ENCODE measurements at regions not wholly inside any gene's neighbourhood (a gene's known extent, or its start where the extent isn't known, plus 50 kb on each side); places are given as distances from the start of the nearest gene placed in this dataset.

GRCh38 chr18:51621864-51622160 is 424.3 kb upstream of the MEX3C start:
- intact Hi-C loops (cut with DNase I): no loop called here
- Histone ChIP-seq H3K27me3 (peaks cover 0 to 15% of the 10 kb centered on the region in 2 donors), H3K4me1 (no peaks in the 10 kb centered on the region), H3K9me3 (no peaks in the 10 kb centered on the region), H3K36me3 (no peaks in the 10 kb centered on the region), H3K27ac (no peak overlapping the region), H3K4me3 (no peak overlapping the region)
- TF ChIP-seq CTCF (IDR thresholded peaks at IDR 0.05): no peak
- ATAC-seq (no peak), DNase-seq (no peak)

GRCh38 chr18:51622702-51623101 is 425.2 kb upstream of the MEX3C start:
- no peak for TF ChIP-seq CTCF (IDR thresholded peaks at IDR 0.05)
- Histone ChIP-seq H3K27me3 (peaks cover 0 to 15% of the 10 kb centered on the region in 2 donors), H3K4me3 (no peak overlapping the region), H3K4me1 (no peaks in the 10 kb centered on the region), H3K9me3 (no peaks in the 10 kb centered on the region), H3K36me3 (no peaks in the 10 kb centered on the region), H3K27ac (no peak overlapping the region)
- intact Hi-C loops (cut with DNase I): no loop called here
- ATAC-seq: no peak
- no peak for DNase-seq

GRCh38 chr18:51623653-51624052 is 426.2 kb upstream of the MEX3C start:
- H3K36me3 ChIP-seq: no peaks in the 10 kb centered on the region
- ATAC-seq (no peak), DNase-seq (no peak)
- intact Hi-C loops (cut with DNase I): no loop called here
- no peak overlapping the region for H3K4me3 ChIP-seq
- H3K27me3 ChIP-seq: peaks cover 0 to 15% of the 10 kb centered on the region in 2 donors
- TF ChIP-seq CTCF (IDR thresholded peaks at IDR 0.05): no peak
- H3K4me1 ChIP-seq: no peaks in the 10 kb centered on the region
- no peaks in the 10 kb centered on the region for H3K9me3 ChIP-seq
- H3K27ac ChIP-seq: no peak overlapping the region

- H3K27ac ChIP-seq: no peak overlapping the region
- no peaks in the 10 kb centered on the region for H3K27me3 ChIP-seq
- no peaks in the 10 kb centered on the region for H3K4me1 ChIP-seq
- DNase-seq (no peak), ATAC-seq (no peak)
- H3K36me3 ChIP-seq: no peaks in the 10 kb centered on the region
- peaks cover 0 to 12% of the 10 kb centered on the region in 2 donors for H3K9me3 ChIP-seq
- intact Hi-C loops (cut with DNase I): no loop called here
- no peak overlapping the region for H3K4me3 ChIP-seq
- TF ChIP-seq CTCF (IDR thresholded peaks at IDR 0.05): no peak
These were observed 433.2 kb upstream of the MEX3C start for GRCh38 chr18:51630706-51631105.

- H3K4me1 ChIP-seq: no peaks in the 10 kb centered on the region
- H3K27me3 ChIP-seq: no peaks in the 10 kb centered on the region
- H3K27ac ChIP-seq: no peak overlapping the region
- no peaks in the 10 kb centered on the region for H3K36me3 ChIP-seq
- H3K4me3 ChIP-seq: no peak overlapping the region
- ATAC-seq (peak; percentile 69), DNase-seq (no peak)
- intact Hi-C loops (cut with DNase I): no loop called here
- peaks cover 0 to 12% of the 10 kb centered on the region in 2 donors for H3K9me3 ChIP-seq
- TF ChIP-seq CTCF (IDR thresholded peaks at IDR 0.05): no peak
These were observed 440.4 kb upstream of the MEX3C start for GRCh38 chr18:51637881-51638280.
